AG04449 (cell line): ENCODE measurements at regions not wholly inside any gene's neighbourhood (a gene's known extent, or its start where the extent isn't known, plus 50 kb on each side); places are given as distances from the start of the nearest gene placed in this dataset.

ENCODE experiments used
- CTCF ChIA-PET: fragments of 350-600 bp; formaldehyde crosslinking; extraction: SDS; loops from one replicate; lab custom pipeline; 2021; ENCODE audit warnings: antibody characterized with exemption; lab: Yijun Ruan, JAX
- POLR2A ChIA-PET: fragments of 400-600, 350-600 bp; formaldehyde crosslinking; extraction: SDS; loops from one replicate; lab custom pipeline; 2020; ENCODE audit warnings: antibody characterized with exemption, inconsistent platforms; lab: Yijun Ruan, JAX
- DNase-seq: peaks from one replicate; pipeline ENCODE4 v3.0.0-alpha.2; 2010; ENCODE audit warnings: low read depth, low spot score
- H3K4me3 ChIP-seq: 2 replicates; pipeline ENCODE4 v1.5.1; 2011; ENCODE audit warnings: low read depth, mild to moderate bottlenecking, control low read depth, low read length
- TF ChIP-seq, protein P1 (sequence below): IDR thresholded peaks from one replicate; pipeline ENCODE4 v1.5.1; 2011; ENCODE audit warnings: mild to moderate bottlenecking, moderate library complexity, low read length, control low read depth, inconsistent platforms; ENCODE audit not compliant: insufficient read depth; ENCODE audit errors: missing control alignments

DNA sequence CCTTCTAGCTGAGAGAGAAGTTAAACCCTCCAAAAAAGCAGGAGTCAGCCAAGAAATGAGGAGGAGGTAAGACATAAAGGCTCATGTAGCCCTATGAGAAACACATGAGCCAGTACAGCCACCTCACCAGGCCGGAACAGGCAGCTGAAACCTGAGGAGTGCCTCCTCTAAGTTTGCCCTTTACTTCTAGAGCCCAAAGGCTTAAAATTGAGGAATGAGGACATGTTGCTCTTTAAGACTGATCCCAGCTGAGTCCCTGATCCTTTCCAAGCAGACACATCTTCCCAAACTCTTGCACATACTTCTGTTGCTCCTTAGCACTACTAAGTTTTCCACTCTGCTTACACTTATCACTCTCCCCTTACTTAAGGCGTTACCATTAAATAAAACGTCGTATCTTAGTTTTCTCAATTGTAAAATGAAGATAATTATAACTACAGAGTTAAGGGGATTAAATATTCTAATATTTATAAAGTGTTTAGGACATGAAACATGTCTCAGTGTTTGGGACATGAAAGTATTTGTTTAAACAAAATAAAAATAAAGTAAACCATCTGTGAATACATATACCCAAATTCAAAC lies 124.0 kb downstream of the OGFRL1 start:
- no peak for DNase-seq
- no peak overlapping the region for H3K4me3 ChIP-seq
- ChIA-PET POLR2A (no interaction called here), CTCF (interaction anchor here (0.7 to 1.0 kb wide), 2 partner anchors 10 to 27 kb away, joined by 3 to 4 read pairs; no protein-coding TSS in a partner anchor)
- TF ChIP-seq, protein P1, sequence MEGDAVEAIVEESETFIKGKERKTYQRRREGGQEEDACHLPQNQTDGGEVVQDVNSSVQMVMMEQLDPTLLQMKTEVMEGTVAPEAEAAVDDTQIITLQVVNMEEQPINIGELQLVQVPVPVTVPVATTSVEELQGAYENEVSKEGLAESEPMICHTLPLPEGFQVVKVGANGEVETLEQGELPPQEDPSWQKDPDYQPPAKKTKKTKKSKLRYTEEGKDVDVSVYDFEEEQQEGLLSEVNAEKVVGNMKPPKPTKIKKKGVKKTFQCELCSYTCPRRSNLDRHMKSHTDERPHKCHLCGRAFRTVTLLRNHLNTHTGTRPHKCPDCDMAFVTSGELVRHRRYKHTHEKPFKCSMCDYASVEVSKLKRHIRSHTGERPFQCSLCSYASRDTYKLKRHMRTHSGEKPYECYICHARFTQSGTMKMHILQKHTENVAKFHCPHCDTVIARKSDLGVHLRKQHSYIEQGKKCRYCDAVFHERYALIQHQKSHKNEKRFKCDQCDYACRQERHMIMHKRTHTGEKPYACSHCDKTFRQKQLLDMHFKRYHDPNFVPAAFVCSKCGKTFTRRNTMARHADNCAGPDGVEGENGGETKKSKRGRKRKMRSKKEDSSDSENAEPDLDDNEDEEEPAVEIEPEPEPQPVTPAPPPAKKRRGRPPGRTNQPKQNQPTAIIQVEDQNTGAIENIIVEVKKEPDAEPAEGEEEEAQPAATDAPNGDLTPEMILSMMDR, result no peak

DNA sequence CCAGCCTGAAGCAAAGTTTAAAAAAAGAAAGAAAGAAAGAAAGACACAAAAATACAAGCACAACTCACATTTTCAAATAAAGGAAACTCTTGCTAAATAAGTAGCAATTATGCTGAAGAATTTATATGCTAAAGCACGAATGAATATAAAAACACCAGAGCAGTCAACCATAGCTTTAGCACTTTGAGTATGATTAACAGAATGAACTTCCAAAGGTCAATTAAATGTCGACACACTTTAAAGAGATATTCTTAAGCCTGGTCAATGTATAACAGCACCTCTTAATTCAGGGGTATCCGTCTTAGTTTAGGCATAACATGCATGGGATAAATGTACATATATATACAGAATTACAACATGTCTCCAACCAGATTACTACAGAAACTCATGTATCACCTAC lies 125.9 kb downstream of the OGFRL1 start:
- POLR2A ChIA-PET, result no interaction called here
- CTCF ChIA-PET, result no interaction called here
- TF ChIP-seq, protein P1, result no peak
- no peak overlapping the region for H3K4me3 ChIP-seq
- DNase-seq, result no peak

DNA sequence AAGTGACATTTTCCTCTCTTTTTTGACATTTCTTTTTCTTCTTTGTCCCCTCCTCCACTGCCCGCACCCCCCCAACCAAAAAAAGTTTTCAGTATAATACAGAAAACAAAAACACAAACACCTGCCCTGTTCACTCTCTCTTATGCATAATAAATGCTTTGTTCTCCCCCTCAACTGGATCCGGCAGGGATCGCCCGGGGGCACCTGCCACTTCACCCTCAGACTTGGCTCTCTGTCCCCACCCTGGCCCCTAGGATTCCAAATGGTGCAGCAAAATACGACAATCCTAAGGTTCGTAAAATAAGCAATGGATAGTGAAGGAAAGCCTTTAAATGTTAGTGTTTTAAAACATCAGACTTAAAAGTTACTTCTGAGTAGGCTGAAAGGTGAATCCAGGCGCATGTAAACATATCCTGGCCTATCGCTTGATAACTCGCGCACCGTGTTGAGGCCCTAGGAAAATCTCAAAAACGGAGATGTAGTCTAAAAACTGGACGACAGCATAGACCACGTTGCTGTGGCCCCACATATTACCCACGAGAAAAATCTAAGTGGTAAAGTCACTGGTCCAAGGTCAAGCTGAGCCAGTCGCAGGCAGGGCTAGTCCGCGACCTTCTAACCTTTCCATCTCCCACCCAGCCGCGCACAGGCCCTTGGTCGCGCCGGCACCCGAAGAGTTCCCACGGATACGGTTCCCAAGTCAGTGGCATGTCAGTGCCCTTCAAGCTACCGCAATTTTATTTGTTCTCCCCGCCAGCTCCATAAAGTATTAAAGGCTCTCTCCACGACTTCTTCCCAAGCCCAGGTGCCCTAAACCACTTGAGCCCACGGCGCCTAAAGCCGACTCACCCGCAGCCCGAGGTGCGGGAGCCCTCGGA lies 130.8 kb downstream of the OGFRL1 start:
- CTCF ChIA-PET, result interaction anchor here (0.6 to 1.8 kb wide), 10 partner anchors 9 to 90 kb away, joined by 3 to 7 read pairs (median 3); no protein-coding TSS in a partner anchor
- TF ChIP-seq, protein P1, result no peak
- no peak for DNase-seq
- H3K4me3 ChIP-seq, result peak overlapping the region; percentile 83
- POLR2A ChIA-PET, result interaction anchor here (0.7 kb wide), 1 partner anchor 50 kb away, joined by 3 read pairs; no protein-coding TSS in a partner anchor

DNA sequence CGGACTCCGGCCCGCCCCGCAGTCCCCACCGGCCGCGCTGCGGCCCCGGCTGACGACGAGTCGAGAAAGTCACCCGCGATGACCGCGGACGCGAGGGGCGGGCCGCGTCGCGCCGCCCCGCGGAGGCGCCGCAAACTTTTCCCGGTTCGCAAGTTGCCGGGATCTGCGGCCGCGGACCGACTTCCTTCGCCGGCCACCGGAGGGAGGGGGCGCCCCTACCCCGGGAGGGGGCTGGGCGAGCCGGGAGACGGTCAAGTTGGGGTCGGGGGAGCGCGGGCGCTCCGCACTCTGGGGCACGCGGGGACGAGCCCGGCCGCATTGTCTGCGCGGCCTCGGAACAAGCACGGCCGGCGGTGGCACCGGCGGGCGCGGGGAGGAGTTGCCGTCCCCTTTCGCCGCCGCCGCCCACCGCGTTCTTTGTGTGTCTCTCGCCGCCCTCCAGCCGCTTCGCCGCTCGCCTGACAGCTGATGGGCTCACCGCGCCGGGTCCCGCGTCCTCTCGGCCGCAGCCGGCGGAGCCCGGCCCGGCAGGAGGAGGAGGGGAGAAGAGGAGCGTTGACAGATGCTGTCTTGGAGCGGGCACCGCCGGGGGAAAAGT lies 131.6 kb downstream of the OGFRL1 start:
- TF ChIP-seq, protein P1, result peak; percentile 51
- CTCF ChIA-PET, result interaction anchor here (0.7 to 1.4 kb wide), 8 partner anchors 9 to 74 kb away, joined by 3 to 4 read pairs (median 3); no protein-coding TSS in a partner anchor
- DNase-seq, result no peak
- H3K4me3 ChIP-seq, result peak overlapping the region; percentile 83
- POLR2A ChIA-PET, result no interaction called here

DNA sequence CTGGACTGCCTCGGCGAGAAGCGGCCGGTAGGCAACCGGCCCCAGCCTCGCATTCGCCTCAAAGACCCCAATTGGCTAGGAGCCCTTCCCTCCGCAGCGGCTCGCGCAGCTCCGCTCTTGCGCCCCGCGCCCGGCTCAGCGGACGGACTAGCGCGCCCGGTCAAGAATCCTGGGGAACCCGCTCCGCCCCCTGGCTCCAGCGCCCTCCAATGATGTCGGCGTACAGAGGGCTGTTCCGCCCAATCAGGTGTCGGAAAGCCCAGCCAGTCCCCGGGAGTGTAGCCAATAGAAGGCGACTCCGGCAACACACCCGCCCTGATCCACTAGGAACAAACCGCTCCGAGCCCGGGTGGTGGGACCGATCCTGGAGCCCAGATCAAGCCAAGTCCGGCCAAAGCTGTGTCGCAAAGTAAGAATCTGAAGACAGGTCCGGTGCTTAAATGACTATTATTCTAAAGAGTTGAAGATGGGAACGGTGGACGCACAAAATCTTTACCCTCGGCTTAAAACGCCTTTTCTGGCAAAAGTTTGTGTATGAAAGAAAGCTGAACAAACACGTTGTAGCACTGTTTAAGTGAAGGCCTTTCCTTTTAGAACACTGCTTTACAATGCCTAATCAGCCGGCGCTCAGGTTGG lies 132.2 kb downstream of the OGFRL1 start:
- peak overlapping the region; percentile 83 for H3K4me3 ChIP-seq
- ChIA-PET POLR2A (no interaction called here), CTCF (interaction anchor here (0.9 to 1.4 kb wide), 3 partner anchors 10 to 16 kb away, joined by 3 to 4 read pairs (median 3); no protein-coding TSS in a partner anchor)
- TF ChIP-seq, protein P1, result no peak
- peak; percentile 71 for DNase-seq
